ENCODE measurements at regions not wholly inside any gene's neighbourhood (a gene's known extent, or its start where the extent isn't known, plus 50 kb on each side); places are given as distances from the start of the nearest gene placed in this dataset.

DNA sequence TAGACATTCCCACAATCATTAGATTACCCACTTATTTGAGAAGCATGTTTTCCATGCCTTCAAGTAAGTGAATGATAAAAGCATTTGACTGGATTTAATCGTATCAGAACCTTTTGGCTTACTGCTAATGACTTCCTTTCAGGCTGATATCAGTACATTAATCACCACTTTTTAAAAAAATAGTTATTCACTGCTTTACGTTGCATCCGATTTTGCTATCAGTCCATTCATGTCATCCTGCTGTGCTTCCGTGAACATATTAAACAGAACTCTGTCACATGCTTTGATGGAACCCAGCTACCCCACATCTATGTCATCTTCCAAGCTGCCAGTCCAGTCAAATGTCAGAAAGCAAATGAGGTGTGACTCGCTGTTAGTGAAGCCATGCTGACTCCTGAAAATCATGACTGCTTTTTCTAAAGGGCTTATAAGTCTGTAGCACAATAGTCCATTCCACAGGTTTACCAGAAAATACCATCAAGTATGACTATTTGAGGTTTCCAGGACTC is 440.9 kb downstream of the IRS2 start:
- peak; percentile 89 for FAIRE-seq
- Histone ChIP-seq H3K4me3 (ENCODE audit: insufficient read depth, low read depth, low read length) (no peak overlapping the region), H3K4me2 (ENCODE audit: low read length) (peak overlapping the region; percentile 27), H4K20me1 (ENCODE audit: insufficient read depth, low read length) (no peaks in the 10 kb centered on the region), H2AFZ (ENCODE audit: low read depth, low read length) (peak overlapping the region; percentile 11), H3K9me3 (ENCODE audit: insufficient read depth, low read depth, low read length) (no peaks in the 10 kb centered on the region), H3K27me3 (ENCODE audit: insufficient read depth, low read length) (no peaks in the 10 kb centered on the region), H3K36me3 (ENCODE audit: insufficient read depth, low read length) (no peaks in the 10 kb centered on the region), H3K9ac (ENCODE audit: low read length) (peak overlapping the region; percentile 10), H3K27ac (ENCODE audit: low read depth, low read length) (peak overlapping the region; percentile 71), H3K79me2 (ENCODE audit: insufficient read depth, low read length) (no peaks in the 10 kb centered on the region), H3K4me1 (ENCODE audit: insufficient read depth, low read length) (peaks cover 35% of the 10 kb centered on the region)
- no peak for TF ChIP-seq EZH2 (IDR thresholded peaks at IDR 0.05; ENCODE audit: insufficient read depth, low read length)
- TF ChIP-seq, protein P1, sequence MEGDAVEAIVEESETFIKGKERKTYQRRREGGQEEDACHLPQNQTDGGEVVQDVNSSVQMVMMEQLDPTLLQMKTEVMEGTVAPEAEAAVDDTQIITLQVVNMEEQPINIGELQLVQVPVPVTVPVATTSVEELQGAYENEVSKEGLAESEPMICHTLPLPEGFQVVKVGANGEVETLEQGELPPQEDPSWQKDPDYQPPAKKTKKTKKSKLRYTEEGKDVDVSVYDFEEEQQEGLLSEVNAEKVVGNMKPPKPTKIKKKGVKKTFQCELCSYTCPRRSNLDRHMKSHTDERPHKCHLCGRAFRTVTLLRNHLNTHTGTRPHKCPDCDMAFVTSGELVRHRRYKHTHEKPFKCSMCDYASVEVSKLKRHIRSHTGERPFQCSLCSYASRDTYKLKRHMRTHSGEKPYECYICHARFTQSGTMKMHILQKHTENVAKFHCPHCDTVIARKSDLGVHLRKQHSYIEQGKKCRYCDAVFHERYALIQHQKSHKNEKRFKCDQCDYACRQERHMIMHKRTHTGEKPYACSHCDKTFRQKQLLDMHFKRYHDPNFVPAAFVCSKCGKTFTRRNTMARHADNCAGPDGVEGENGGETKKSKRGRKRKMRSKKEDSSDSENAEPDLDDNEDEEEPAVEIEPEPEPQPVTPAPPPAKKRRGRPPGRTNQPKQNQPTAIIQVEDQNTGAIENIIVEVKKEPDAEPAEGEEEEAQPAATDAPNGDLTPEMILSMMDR (IDR thresholded peaks at IDR 0.05; ENCODE audit: insufficient read depth, low read depth, low read length): no peak
- peaks cover 32% of the 10 kb centered on the region for H3K4me1 Mint-ChIP-seq (ENCODE audit: low read depth, unreplicated experiment)
- H3K4me3 Mint-ChIP-seq (ENCODE audit: unreplicated experiment): no peak overlapping the region
- no peaks in the 10 kb centered on the region for H3K36me3 Mint-ChIP-seq (ENCODE audit: low read depth, unreplicated experiment)
- no peaks in the 10 kb centered on the region for H3K27me3 Mint-ChIP-seq (ENCODE audit: low read depth, unreplicated experiment)
- DNase-seq (ENCODE audit: low read depth): peak; percentile 86
- H3K9me3 Mint-ChIP-seq (ENCODE audit: unreplicated experiment): no peaks in the 10 kb centered on the region
- H3K27ac Mint-ChIP-seq (ENCODE audit: unreplicated experiment): peak overlapping the region; percentile 95

DNA sequence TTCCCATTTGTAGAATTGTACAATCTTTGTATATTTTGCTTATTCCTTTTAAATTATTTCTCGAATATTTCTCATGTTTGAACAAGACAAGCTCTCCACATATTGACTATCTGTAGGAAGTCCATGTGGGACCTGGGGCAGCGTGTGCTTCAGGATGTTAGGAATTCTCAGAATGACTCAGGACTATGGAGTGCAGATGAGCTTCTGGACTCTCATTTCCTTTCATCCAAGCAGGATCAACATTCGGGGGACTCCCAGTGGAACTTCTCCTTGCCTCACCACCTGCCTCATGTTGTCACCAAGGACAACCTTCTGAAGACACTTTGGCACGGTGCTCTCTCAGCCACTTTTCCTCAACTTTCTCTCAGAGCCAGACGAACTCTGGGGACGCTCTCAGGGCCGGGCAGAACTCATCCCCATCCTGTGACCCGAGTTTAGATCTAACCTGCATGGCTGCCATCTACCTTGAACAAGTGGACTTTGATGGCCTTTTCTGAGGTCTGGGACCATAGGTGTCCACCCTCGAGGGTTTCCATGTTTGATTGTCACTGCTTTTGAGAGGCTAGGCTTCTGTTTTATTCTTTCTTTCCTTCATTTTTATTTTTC is 441.7 kb downstream of the IRS2 start:
- H3K9me3 ChIP-seq (ENCODE audit: insufficient read depth, low read depth, low read length): no peaks in the 10 kb centered on the region
- peak overlapping the region; percentile 71 for H3K27ac ChIP-seq (ENCODE audit: low read depth, low read length)
- peak; percentile 76 for DNase-seq (ENCODE audit: low read depth)
- TF ChIP-seq, protein P1 (IDR thresholded peaks at IDR 0.05; ENCODE audit: insufficient read depth, low read depth, low read length): no peak
- no peak for TF ChIP-seq EZH2 (IDR thresholded peaks at IDR 0.05; ENCODE audit: insufficient read depth, low read length)
- peak overlapping the region; percentile 68 for H3K4me2 ChIP-seq (ENCODE audit: low read length)
- H3K27me3 ChIP-seq (ENCODE audit: insufficient read depth, low read length): no peaks in the 10 kb centered on the region
- peak overlapping the region; percentile 44 for H3K9ac ChIP-seq (ENCODE audit: low read length)
- no peaks in the 10 kb centered on the region for H3K36me3 ChIP-seq (ENCODE audit: insufficient read depth, low read length)
- FAIRE-seq: peak; percentile 93
- H3K4me1 Mint-ChIP-seq (ENCODE audit: low read depth, unreplicated experiment): peaks cover 30% of the 10 kb centered on the region
- H3K27ac Mint-ChIP-seq (ENCODE audit: unreplicated experiment): peak overlapping the region; percentile 95
- peak overlapping the region; percentile 18 for H2AFZ ChIP-seq (ENCODE audit: low read depth, low read length)
- no peaks in the 10 kb centered on the region for H3K9me3 Mint-ChIP-seq (ENCODE audit: unreplicated experiment)
- H3K36me3 Mint-ChIP-seq (ENCODE audit: low read depth, unreplicated experiment): no peaks in the 10 kb centered on the region
- no peaks in the 10 kb centered on the region for H3K27me3 Mint-ChIP-seq (ENCODE audit: low read depth, unreplicated experiment)
- peak overlapping the region; percentile 2 for H3K4me3 ChIP-seq (ENCODE audit: insufficient read depth, low read depth, low read length)
- peaks cover 33% of the 10 kb centered on the region for H3K4me1 ChIP-seq (ENCODE audit: insufficient read depth, low read length)
- H4K20me1 ChIP-seq (ENCODE audit: insufficient read depth, low read length): no peaks in the 10 kb centered on the region
- no peaks in the 10 kb centered on the region for H3K79me2 ChIP-seq (ENCODE audit: insufficient read depth, low read length)
- H3K4me3 Mint-ChIP-seq (ENCODE audit: unreplicated experiment): no peak overlapping the region

DNA sequence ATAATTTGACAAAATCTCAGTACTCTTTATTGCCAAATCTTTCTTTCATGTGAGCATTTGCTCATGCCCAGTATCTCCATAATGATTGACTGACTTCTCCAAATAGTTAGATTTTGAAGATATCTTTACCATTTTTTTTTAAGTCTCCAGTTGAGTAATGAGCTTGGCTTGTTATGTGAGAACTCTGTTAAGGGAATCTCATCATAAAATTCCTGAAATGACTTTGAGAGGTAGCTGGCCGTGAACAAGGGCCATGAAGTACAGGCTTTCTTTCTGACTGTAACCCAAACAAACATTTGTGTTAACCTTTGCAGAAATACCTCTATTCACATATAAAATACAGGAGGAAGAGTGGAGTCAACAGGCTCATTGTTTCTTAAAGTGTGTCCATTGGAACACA is 449.7 kb downstream of the IRS2 start:
- peak overlapping the region; percentile 43 for H3K27ac ChIP-seq (ENCODE audit: low read depth, low read length)
- Mint-ChIP-seq H3K9me3 (ENCODE audit: unreplicated experiment) (no peaks in the 10 kb centered on the region), H3K4me3 (ENCODE audit: unreplicated experiment) (peak overlapping the region; percentile 40), H3K27ac (ENCODE audit: unreplicated experiment) (peak overlapping the region; percentile 83), H3K36me3 (ENCODE audit: low read depth, unreplicated experiment) (no peaks in the 10 kb centered on the region), H3K4me1 (ENCODE audit: low read depth, unreplicated experiment) (peaks cover 32% of the 10 kb centered on the region), H3K27me3 (ENCODE audit: low read depth, unreplicated experiment) (no peaks in the 10 kb centered on the region)
- no peaks in the 10 kb centered on the region for H4K20me1 ChIP-seq (ENCODE audit: insufficient read depth, low read length)
- no peak for TF ChIP-seq EZH2 (IDR thresholded peaks at IDR 0.05; ENCODE audit: insufficient read depth, low read length)
- TF ChIP-seq, protein P1 (IDR thresholded peaks at IDR 0.05; ENCODE audit: insufficient read depth, low read depth, low read length): no peak
- no peak overlapping the region for H2AFZ ChIP-seq (ENCODE audit: low read depth, low read length)
- H3K4me1 ChIP-seq (ENCODE audit: insufficient read depth, low read length): peaks cover 14% of the 10 kb centered on the region
- peak overlapping the region; percentile 3 for H3K4me2 ChIP-seq (ENCODE audit: low read length)
- peak; percentile 92 for FAIRE-seq
- H3K79me2 ChIP-seq (ENCODE audit: insufficient read depth, low read length): no peaks in the 10 kb centered on the region
- peak; percentile 92 for DNase-seq (ENCODE audit: low read depth)
- no peaks in the 10 kb centered on the region for H3K36me3 ChIP-seq (ENCODE audit: insufficient read depth, low read length)
- H3K9ac ChIP-seq (ENCODE audit: low read length): no peak overlapping the region
- no peaks in the 10 kb centered on the region for H3K9me3 ChIP-seq (ENCODE audit: insufficient read depth, low read depth, low read length)
- no peaks in the 10 kb centered on the region for H3K27me3 ChIP-seq (ENCODE audit: insufficient read depth, low read length)
- H3K4me3 ChIP-seq (ENCODE audit: insufficient read depth, low read depth, low read length): no peak overlapping the region
